ENCODE measurements at regions not wholly inside any gene's neighbourhood (a gene's known extent, or its start where the extent isn't known, plus 50 kb on each side); places are given as distances from the start of the nearest gene placed in this dataset.

- no peak overlapping the region for H3K27ac Mint-ChIP-seq
- H3K27me3 Mint-ChIP-seq (ENCODE audit: low read depth, poor library complexity): no peaks in the 10 kb centered on the region
- TF ChIP-seq, protein P1, sequence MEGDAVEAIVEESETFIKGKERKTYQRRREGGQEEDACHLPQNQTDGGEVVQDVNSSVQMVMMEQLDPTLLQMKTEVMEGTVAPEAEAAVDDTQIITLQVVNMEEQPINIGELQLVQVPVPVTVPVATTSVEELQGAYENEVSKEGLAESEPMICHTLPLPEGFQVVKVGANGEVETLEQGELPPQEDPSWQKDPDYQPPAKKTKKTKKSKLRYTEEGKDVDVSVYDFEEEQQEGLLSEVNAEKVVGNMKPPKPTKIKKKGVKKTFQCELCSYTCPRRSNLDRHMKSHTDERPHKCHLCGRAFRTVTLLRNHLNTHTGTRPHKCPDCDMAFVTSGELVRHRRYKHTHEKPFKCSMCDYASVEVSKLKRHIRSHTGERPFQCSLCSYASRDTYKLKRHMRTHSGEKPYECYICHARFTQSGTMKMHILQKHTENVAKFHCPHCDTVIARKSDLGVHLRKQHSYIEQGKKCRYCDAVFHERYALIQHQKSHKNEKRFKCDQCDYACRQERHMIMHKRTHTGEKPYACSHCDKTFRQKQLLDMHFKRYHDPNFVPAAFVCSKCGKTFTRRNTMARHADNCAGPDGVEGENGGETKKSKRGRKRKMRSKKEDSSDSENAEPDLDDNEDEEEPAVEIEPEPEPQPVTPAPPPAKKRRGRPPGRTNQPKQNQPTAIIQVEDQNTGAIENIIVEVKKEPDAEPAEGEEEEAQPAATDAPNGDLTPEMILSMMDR (IDR thresholded peaks at IDR 0.05): no peak
- no peak overlapping the region for H3K4me3 Mint-ChIP-seq
- no peaks in the 10 kb centered on the region for H3K36me3 Mint-ChIP-seq (ENCODE audit: low read depth)
- no peak for DNase-seq
- no peaks in the 10 kb centered on the region for H3K9me3 Mint-ChIP-seq
- no peaks in the 10 kb centered on the region for H3K4me1 Mint-ChIP-seq
Observed at GRCh38 chr6:67643281-67643680, 991.8 kb upstream of the ADGRB3 start.

DNA sequence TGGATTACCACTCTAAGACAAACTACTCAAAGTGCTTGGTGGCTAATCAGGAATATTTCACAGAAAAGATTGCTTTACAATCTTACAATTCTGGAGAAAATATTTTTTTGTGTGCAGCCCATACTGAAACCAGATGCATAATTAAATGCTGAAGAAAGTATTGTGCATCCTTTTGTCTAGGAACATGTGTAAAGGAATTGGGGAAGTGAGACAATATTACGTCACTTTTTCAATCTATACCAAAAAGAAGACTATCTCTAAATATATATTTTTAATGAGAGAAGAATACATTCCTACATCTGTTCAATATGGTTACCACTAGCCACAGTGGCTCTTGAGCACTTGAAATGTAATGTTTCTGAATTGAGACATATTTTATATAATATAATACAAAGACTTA lies 992.5 kb upstream of the ADGRB3 start:
- no peak for DNase-seq
- Mint-ChIP-seq H3K9me3 (no peaks in the 10 kb centered on the region), H3K27ac (no peak overlapping the region), H3K36me3 (ENCODE audit: low read depth) (no peaks in the 10 kb centered on the region), H3K27me3 (ENCODE audit: low read depth, poor library complexity) (no peaks in the 10 kb centered on the region), H3K4me3 (no peak overlapping the region), H3K4me1 (no peaks in the 10 kb centered on the region)
- TF ChIP-seq, protein P1 (IDR thresholded peaks at IDR 0.05): no peak

DNA sequence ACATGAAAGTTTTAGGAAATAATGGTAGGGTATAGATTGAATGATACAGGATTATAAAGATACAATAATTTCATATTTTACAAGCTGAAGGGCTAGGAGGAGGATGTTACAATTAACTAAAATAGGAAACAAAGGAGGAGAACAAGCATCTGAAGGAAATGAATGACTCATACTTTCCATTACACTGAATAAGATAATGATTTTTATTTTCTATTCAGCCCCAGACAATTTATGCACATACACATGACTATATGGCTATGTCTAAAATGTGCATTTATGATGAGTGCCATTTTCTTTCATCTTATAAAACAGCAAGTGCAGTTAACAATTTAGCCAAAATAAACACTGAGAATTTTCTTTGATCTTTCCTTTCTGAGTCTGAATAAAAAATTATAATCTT lies 994.6 kb upstream of the ADGRB3 start:
- TF ChIP-seq, protein P1 (IDR thresholded peaks at IDR 0.05): no peak
- DNase-seq: no peak
- Mint-ChIP-seq H3K27ac (no peak overlapping the region), H3K4me3 (no peak overlapping the region), H3K9me3 (no peaks in the 10 kb centered on the region), H3K27me3 (ENCODE audit: low read depth, poor library complexity) (no peaks in the 10 kb centered on the region), H3K4me1 (no peaks in the 10 kb centered on the region), H3K36me3 (ENCODE audit: low read depth) (no peaks in the 10 kb centered on the region)

DNA sequence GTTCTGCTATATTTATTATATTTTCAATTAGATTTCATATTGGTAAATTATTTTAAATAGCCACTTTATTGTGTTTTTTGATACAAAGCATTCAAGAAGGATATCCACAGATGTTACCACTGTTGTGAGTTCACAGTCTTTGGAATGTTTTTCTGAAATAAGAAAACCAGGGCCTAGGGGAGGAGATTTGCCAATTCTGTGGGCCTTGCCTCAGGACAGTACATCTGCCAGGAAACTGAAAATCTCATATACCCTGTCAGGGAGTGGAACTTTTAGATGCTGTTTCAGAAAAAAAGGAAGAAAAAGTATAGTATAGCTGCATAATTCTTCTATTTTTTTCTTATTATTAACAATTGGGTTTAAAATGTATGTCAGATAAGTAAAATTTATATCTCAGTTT lies 995.9 kb upstream of the ADGRB3 start:
- TF ChIP-seq, protein P1 (IDR thresholded peaks at IDR 0.05): no peak
- H3K27me3 Mint-ChIP-seq (ENCODE audit: low read depth, poor library complexity): no peaks in the 10 kb centered on the region
- no peaks in the 10 kb centered on the region for H3K36me3 Mint-ChIP-seq (ENCODE audit: low read depth)
- no peak for DNase-seq
- H3K4me1 Mint-ChIP-seq: no peaks in the 10 kb centered on the region
- H3K27ac Mint-ChIP-seq: no peak overlapping the region
- no peak overlapping the region for H3K4me3 Mint-ChIP-seq
- H3K9me3 Mint-ChIP-seq: peaks cover 4% of the 10 kb centered on the region

GRCh38 chr6:67634199-67634598 lies 1000.9 kb upstream of the ADGRB3 start:
- Mint-ChIP-seq H3K27ac (no peak overlapping the region), H3K4me1 (no peaks in the 10 kb centered on the region), H3K36me3 (ENCODE audit: low read depth) (no peaks in the 10 kb centered on the region), H3K9me3 (peaks cover 8% of the 10 kb centered on the region), H3K4me3 (no peak overlapping the region), H3K27me3 (ENCODE audit: low read depth, poor library complexity) (no peaks in the 10 kb centered on the region)
- TF ChIP-seq, protein P1 (IDR thresholded peaks at IDR 0.05): no peak
- DNase-seq: no peak

DNA sequence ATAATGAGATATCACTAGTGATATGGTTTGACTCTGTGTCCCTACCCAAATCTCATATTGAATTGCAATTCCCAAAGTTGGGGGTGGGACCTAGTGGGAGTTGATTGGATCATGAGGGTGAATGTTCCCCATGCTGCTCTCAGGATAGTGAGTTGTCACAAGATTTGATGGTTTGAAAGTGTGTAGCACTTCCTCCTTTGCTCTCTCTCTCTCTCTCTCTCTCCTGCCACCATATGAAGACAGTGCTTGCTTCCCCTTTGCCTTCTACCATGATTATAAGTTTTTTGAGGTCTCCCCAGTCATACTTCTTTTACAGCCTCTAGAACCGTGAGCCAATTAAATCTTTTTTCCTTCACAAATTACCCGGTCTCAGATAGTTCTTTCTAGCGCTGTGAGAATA lies 1002.0 kb upstream of the ADGRB3 start:
- H3K36me3 Mint-ChIP-seq (ENCODE audit: low read depth): no peaks in the 10 kb centered on the region
- no peaks in the 10 kb centered on the region for H3K27me3 Mint-ChIP-seq (ENCODE audit: low read depth, poor library complexity)
- DNase-seq: no peak
- H3K27ac Mint-ChIP-seq: no peak overlapping the region
- no peaks in the 10 kb centered on the region for H3K4me1 Mint-ChIP-seq
- no peak overlapping the region for H3K4me3 Mint-ChIP-seq
- peaks cover 8% of the 10 kb centered on the region for H3K9me3 Mint-ChIP-seq
- TF ChIP-seq, protein P1 (IDR thresholded peaks at IDR 0.05): no peak
